ENCODE measurements at regions not wholly inside any gene's neighbourhood (a gene's known extent, or its start where the extent isn't known, plus 50 kb on each side); places are given as distances from the start of the nearest gene placed in this dataset.

DNA sequence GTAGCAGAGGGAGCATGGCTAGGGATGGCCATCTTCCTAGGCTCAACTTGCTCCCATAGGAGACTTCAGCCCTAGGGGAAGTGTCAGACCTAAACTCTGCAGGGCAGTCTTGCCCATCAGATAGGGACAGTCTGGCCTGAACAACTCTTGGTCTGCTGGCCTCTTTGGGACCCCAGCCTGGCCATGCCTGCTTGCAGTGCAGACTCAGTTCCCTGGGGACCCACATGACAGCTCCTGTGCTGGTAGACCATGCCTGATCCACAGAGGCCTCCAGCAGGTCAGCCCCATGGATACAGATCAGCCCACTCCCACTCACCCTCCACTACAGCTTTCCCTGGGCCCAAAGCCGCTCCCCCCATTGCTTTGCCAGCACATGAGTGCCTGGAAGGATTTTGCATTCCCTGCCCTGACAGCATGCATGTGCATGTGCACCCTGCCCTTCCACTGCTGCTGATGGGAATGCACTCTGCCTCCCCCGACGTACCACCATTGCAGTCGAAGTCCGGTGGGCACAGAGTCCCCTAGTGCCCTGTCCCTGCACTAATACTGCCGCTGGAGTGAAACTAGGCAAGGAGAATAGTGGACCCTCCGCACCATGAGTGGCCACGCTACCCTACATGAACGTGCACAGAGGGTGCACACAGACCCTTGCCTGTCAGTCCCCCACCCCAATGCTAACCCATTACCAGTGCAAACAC lies 841.4 kb downstream of the FSCB start:
- TF ChIP-seq POLR2A (IDR thresholded peaks at IDR 0.05; ENCODE audit: low read depth, low read length) (no peak), RCOR1 (IDR thresholded peaks at IDR 0.05; ENCODE audit: insufficient replicate concordance, low read length) (no peak), CEBPB (IDR thresholded peaks at IDR 0.05; ENCODE audit: low read depth, low read length) (no peak), RFX5 (IDR thresholded peaks at IDR 0.05; ENCODE audit: low read depth, low read length) (no peak), RAD21 (IDR thresholded peaks at IDR 0.05; ENCODE audit: low read length) (no peak)
- TF ChIP-seq, protein P1, sequence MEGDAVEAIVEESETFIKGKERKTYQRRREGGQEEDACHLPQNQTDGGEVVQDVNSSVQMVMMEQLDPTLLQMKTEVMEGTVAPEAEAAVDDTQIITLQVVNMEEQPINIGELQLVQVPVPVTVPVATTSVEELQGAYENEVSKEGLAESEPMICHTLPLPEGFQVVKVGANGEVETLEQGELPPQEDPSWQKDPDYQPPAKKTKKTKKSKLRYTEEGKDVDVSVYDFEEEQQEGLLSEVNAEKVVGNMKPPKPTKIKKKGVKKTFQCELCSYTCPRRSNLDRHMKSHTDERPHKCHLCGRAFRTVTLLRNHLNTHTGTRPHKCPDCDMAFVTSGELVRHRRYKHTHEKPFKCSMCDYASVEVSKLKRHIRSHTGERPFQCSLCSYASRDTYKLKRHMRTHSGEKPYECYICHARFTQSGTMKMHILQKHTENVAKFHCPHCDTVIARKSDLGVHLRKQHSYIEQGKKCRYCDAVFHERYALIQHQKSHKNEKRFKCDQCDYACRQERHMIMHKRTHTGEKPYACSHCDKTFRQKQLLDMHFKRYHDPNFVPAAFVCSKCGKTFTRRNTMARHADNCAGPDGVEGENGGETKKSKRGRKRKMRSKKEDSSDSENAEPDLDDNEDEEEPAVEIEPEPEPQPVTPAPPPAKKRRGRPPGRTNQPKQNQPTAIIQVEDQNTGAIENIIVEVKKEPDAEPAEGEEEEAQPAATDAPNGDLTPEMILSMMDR (conservative IDR thresholded peaks at IDR 0.05; ENCODE audit: low read depth, low read length): no peak
